ENCODE measurements at regions not wholly inside any gene's neighbourhood (a gene's known extent, or its start where the extent isn't known, plus 50 kb on each side); places are given as distances from the start of the nearest gene placed in this dataset.

DNA sequence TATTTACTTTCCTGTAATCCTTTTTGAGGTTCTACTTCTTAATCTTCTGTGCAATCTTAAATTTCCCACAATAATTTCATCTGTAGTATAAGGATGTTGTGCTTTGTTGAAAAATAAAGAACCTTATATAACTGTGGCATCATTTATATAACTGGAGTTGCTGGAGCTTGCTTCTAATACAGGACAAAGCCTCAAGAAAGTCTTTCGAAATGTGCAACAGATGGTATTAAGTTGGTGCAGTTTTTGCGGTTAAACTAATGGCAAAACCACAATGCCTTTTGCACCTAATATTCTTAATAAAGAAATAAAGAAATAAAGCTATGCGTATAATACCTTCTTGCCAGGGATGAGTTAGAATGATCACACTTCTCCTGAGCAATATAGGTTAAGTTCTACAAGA lies 180.0 kb downstream of the KITLG start:
- intact Hi-C loops (cut with DNase I): no loop called here
- ATAC-seq (ENCODE audit: poor library complexity) (no peak), DNase-seq (no peak)

DNA sequence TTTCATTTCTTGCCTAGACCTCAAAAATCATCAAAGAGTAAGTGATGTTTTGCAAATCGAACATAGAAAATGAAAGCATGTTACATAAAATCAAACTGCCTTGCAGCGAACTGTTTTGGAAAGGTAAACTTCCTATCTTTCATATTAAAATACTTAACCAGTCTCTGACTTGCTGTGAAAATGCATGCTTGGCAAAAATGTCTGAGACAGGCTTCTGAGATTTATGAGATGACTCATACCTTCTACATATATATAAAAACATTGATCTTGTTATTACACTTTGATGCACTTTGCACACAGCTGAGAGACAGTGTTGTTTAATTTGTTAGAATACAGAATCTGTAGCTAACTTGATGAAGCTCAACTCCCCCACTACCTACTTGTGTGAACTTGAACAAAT lies 179.1 kb downstream of the KITLG start:
- DNase-seq (no peak), ATAC-seq (ENCODE audit: poor library complexity) (no peak)
- intact Hi-C loops (cut with DNase I): no loop called here

DNA sequence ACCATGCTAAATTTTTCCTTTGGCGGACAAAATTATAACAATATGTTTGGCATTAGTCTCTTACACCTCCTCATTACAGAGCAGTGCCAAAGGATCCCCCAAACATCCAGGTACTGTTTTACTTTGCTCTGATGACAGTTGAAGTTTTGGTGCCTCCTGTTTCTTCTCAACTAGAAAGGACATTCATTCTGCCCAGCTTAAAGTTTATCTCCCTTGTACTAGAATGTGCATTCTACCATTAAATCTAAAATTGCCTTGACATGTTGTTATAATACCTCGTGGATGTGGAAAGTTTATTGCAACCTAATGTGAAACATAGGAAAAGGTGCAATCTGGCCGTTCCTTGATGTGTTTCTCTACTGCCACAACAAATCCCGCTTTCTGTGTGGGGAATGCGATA lies 173.4 kb downstream of the KITLG start:
- intact Hi-C loops (cut with DNase I): no loop called here
- DNase-seq (no peak), ATAC-seq (ENCODE audit: poor library complexity) (no peak)

DNA sequence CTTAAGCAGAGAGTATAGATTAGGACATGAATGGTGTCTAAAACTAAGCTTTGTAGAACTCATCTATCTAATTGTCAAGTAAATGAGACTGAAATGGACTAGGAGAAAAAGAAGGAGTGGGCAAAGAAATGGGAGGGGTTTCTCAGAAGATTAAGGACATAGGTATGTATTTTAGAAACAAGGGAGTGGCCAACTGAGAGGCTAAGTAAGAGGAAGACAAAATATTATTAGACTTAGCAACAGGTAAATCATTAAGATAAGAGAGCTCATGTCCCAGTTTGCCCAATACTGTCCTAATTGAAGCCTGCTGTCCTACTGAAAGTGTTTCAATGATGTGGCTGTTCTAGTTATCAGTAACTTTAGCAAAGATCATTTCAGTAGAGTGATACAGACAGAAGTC lies 171.4 kb downstream of the KITLG start:
- ATAC-seq (ENCODE audit: poor library complexity) (no peak), DNase-seq (no peak)
- intact Hi-C loops (cut with DNase I): no loop called here

DNA sequence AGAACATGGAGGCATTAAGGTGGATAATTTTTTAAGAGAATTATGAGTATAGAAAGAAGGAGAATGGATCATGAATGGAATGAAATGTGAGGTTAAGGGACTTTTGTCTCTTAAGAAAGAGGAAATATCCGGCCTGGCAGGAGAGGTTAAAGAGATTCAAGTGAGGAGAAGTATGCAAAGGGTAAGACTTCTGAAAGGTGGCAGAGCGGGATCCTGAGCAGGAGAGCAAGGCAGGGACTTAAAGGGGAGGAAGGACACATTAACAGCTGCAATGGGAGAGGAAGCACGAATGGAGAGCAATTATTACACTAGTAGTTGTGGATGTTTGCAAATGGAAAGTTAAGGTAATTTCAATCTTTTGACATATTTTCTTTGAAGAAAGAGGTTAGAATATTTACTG lies 171.0 kb downstream of the KITLG start:
- DNase-seq (no peak), ATAC-seq (ENCODE audit: poor library complexity) (no peak)
- intact Hi-C loops (cut with DNase I): no loop called here

DNA sequence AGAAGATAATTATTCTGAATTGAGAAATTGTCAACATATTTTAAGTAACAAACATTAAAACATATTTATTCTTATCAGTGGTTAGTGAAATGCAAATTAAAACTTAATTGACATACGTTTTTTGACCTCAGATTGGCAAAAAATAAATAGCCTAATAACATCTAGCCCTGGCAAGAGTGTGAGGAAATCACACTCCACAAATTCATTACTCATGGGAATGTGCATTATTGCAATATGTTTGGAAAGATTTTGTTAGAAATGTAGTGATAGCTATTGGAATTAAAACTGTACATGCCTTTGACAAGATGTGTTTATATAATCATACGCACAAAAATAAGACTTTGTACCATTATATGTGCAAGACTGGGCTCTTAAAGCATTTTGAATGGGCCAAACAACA lies 168.6 kb downstream of the KITLG start:
- DNase-seq (no peak), ATAC-seq (ENCODE audit: poor library complexity) (no peak)
- intact Hi-C loops (cut with DNase I): no loop called here

DNA sequence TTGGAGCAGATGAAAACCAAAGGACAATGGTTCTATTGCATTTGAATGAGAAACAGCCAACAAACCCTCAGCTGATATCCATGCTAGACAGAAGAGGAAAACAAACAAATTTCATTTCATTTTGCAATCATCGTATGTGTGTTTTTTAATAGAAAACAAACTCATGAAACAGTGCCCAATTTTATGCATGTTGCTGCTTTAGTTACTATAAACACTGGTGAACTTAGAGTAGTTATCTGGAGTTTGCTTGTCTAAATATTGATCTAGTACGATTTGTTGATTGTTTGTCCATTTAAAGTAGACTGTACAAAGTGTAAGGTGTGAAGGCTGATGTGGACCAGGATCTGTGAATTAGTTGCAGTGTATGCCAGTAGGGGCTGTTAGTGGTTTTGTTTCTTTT lies 166.6 kb downstream of the KITLG start:
- DNase-seq (no peak), ATAC-seq (ENCODE audit: poor library complexity) (no peak)
- intact Hi-C loops (cut with DNase I): no loop called here

DNA sequence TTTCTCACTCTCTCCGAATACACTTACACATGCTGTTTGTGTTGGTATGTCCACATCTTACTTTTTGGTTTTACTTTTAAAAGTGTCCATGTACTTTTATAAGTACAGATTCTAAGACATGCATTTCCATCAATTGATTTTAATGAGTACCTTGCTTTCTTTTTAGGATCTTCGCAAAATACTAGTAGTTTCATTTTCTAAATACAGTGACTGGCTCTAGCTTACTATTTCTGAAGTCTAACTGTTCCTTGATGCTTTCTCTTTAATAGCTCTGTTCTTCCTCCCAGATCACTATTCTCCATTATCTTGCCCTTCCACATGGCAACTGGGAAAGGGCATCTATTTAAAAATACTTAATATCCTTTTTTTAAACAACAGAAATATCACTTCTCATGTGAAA lies 164.1 kb downstream of the KITLG start:
- ATAC-seq (ENCODE audit: poor library complexity) (no peak), DNase-seq (no peak)
- intact Hi-C loops (cut with DNase I): loop anchor here (5.0 kb wide), 1 partner anchor 161 kb away; no protein-coding TSS in a partner anchor

DNA sequence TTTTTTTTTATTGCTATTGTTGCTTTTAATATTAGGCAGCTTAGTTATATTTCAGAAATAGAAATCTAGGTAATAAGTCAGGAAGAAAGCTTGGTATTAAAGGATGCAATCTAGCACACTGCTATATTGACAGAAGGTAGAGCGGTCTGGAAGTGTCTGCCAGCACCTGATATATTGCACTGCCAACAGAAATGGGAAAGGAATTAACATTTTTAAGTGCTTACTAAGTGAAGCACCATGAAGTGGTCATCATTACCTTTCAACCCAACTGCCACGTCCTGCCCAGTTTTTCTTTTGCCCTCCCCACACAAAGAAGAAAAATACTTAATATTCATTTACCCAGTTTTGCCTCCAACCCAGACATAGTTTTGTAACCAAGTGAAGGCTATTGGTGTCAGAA lies 163.5 kb downstream of the KITLG start:
- ATAC-seq (ENCODE audit: poor library complexity): no peak
- DNase-seq: no peak
- intact Hi-C loops (cut with DNase I): loop anchor here (5.0 kb wide), 1 partner anchor 161 kb away; no protein-coding TSS in a partner anchor

DNA sequence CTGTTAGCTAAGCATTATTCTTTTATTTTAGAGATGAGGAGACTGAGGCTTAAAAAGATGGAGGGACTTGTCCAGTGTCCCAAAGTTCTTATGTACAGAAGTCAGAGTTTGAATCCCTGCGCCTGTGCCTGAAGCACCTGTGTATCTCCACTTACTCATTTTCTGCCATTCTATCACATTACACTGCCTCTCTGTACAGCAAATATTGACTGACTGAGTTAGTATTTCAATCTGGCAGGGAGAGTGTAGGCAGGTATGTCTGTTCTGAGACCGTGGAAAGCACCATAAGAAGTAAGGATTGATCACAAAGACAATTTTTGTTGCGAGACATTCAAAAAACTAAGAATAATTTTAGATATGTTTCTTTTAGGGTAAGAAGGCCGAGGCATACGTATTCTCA lies 162.7 kb downstream of the KITLG start:
- ATAC-seq (ENCODE audit: poor library complexity): no peak
- intact Hi-C loops (cut with DNase I): loop anchor here (5.0 kb wide), 1 partner anchor 160 kb away; no protein-coding TSS in a partner anchor
- no peak for DNase-seq

DNA sequence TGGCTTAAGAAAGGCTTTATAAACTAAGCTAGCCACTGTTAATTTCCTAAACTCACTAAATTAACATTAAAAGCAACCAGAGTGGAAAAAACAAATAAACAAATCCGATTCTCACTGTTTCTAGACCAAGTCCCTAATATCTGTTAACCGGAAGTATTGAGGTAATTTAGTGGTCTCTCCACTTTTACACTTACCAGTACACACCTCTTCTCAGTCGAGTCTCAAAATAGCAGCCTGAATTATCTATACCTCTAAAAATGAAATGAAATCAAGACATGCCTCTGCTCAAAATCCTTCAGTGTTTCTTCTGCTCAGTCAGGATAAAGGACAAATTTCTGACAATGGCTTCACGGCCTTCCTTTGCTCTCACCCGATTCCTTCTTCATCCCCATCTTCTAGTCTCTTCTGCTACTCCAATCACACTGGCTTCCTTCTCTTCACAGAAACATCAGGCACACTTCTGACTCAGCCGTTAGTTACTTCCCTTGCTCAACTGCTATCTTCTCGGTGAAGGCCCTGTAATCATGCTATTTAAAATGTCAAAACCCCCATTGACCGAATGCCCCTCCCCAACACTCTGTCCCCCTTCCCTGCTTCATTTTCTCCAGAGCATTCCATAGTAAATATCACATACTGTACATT lies 161.3 kb downstream of the KITLG start:
- ATAC-seq (ENCODE audit: poor library complexity) (no peak), DNase-seq (no peak)
- intact Hi-C loops (cut with DNase I): loop anchor here (5.0 kb wide), 1 partner anchor 158 kb away; no protein-coding TSS in a partner anchor

DNA sequence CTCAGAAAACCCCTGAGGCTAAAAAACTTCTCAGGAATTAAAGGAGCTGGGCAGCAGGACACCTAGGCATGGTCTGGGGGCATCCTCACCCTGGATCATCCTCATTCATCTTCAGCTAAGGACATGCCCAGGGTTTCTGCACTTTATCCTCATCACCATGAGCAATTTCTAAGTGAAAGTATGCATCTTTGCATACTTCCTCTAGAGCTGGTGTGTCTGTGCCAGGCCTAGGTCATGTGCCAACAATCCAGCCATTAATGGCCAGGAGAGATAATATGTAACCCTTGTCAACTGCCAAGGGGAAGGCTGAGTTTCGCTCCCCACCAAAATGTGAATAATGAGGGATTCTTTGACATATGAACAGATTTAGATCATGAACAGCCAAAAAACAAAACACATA lies 160.5 kb downstream of the KITLG start:
- ATAC-seq (ENCODE audit: poor library complexity) (no peak), DNase-seq (no peak)
- intact Hi-C loops (cut with DNase I): loop anchor here (5.0 kb wide), 1 partner anchor 158 kb away; no protein-coding TSS in a partner anchor

DNA sequence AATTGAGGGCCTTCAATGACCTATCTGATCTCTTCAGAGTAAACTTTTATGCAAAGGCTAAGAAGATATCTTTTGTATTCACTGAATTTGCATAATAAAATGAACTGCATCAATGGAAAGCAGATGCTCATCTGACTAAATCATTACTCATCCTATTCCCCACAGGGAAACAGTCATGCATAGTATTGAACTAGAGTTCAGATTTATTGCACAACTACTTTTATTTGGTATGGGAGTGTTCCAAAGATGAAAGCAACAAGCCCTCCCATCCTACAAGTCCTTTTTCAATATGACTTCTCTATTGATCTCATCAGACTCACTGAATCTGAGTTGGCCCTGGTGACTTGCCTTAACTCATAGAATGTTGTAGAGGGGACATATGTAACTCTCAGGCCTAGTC lies 159.8 kb downstream of the KITLG start:
- intact Hi-C loops (cut with DNase I): no loop called here
- DNase-seq (no peak), ATAC-seq (ENCODE audit: poor library complexity) (peak; percentile 55)

DNA sequence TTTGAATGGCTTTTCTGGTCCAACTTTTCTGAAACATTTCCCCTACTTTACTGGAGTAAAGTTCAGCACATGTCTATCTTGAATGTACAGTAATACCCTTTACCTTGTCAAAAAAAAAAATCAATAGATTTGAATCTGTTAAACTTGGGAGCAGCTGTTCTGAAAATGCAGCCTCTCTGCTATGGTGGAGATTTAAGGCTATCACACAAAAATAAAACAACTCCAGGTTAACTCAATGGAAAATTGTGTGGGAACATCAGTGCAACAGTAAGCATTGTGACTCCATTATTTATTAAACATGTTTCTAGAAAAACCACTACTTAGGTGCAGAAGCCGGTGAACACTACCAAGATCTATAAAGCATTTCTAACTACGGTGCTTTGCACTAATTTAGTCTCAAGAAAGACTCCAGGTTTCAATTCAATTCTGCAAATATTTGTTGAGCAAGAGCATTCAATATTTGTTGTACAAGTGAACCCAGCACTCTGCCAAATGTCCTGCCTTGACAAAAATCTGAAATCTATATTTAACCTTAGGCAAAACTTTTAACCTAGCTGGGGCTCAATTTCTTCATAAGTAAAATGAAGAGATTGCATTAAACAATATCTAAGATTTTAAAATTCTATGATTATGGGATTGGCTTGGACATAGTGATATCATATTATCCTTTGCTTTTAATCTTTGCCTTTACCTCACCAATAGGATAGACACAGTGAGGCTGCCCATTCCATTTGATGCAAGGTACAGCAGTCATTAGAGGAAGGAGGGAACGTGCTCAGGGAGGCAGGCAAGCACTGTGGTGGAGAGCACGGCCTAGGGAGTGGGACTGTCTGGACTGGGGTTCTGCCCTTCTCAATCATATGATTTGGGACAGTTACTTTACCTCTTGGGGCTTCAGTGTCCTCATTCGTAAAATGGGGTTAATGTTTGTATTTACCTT lies 155.2 kb downstream of the KITLG start:
- intact Hi-C loops (cut with DNase I): no loop called here
- no peak for ATAC-seq (ENCODE audit: poor library complexity)

DNA sequence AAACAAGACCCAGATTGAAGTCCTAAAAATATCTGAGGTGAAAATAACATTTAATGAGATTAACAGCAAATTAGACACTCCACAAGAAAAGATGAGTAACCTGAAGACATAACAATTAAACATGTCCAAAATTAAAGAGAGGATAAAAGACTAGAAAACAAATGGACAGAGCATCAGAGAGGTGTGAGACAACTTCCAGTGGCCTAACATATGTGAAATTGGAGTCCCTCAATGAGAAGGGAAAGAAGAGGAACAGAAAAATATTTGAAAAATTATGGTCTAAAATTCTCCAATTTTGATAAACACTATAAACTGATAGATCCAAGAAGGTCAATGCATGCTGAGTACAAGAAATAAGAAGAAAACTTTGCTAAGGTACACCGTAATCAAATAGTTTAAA lies 151.9 kb downstream of the KITLG start:
- no peak for ATAC-seq (ENCODE audit: poor library complexity)
- intact Hi-C loops (cut with DNase I): no loop called here

More for the DNA sequence above, 155.2 kb downstream of the KITLG start:
- DNase-seq: no peak

DNA sequence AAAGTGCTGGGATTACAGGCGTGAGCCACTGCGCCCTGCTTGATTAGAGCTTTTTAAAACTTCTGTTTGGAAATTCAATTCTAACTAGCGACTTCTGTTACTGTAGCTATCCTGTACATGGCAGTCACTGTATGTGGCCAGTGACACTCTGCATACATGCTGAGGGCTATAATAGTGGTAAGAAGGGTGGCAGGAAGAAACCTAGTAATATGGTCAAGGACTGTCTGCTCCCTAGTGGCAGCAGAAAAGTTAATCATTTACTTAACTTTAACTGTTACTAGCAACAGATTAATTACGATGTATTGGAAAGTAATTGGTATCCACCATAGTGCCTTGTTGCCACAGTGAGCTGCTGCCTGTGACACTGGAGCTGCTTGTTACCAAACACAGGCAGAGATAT lies 149.0 kb downstream of the KITLG start:
- DNase-seq (no peak), ATAC-seq (ENCODE audit: poor library complexity) (no peak)
- intact Hi-C loops (cut with DNase I): no loop called here

More for the DNA sequence above, 151.9 kb downstream of the KITLG start:
- no peak for DNase-seq

DNA sequence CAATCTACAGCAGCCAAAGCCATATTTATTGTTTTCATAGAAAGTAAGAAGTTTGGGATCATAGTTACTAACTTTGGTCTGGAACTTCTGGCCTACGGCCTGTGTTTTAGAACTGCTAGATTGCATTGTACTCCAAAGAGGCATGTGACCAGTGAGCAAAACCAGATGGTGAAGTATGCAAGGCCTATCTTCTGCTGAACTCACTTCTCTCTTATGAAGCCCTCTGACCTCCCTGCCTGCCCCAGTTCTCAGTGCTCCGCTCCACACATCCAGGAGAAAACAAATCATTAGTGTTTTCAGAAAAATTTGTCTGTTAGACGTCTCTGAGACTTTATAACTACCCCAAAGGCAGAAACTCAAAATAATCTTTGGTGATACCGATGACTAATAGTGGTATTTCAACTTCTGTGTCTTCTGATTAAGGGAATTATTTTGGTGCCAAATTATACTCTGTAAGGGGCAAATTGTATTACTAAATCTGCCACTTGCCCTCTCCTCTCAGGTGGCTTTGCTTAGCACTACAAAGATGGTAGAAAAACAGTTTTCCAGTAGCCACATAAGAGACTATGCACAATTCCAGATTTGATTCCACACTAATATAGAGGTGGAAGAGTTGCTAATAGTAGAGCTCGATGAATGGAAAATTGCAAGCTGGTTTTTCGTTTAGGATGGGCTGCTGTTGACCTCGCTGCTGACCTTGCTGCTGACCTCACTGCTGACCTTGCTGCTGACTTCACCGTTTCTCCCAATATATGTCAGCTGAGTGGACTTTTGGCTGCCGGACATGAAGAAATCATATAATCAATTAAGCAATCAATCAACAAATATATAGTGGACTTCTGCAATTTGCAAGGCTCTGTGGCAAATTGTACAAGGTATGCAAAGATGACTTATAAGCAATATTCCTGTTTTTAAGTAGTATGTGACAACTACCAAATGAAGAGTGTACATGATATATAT lies 147.5 kb downstream of the KITLG start:
- intact Hi-C loops (cut with DNase I): no loop called here
- ATAC-seq (ENCODE audit: poor library complexity): peak; percentile 67
- DNase-seq: no peak

DNA sequence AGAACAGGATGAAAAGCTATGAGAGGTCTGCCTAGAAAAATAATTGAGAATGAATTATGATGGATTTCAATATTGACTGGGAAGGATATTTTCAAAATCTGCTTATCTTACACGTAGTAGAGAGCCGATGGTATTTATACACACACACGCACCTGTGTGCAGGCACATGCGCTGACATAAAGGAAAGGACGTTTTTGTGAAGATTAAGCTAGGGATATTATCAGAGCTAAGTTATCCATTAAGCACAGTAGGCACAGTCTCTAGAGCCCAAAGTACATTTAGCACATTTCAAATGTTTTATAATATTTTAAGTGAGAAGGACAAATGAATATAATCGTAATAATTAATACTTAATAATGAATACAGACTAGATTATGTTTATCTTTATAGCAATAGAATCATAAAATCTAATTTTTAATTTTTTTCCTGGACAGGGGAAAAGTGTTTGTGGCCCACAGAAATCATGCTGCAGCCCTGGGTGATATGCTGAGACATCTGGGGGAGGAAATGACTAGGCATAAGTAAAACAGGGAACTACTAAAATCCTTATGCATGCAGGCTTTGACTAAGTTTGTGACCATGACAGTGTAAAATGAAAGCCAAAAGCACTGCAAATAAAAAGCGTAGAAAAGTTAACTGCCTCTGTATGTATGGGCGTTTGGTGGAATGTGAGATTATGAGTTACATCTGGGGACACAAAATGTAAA lies 146.1 kb downstream of the KITLG start:
- intact Hi-C loops (cut with DNase I): no loop called here
- ATAC-seq (ENCODE audit: poor library complexity) (peak; percentile 60), DNase-seq (no peak)

Measured in Right ventricle myocardium superior (tissue), 1 donor.